ENCODE measurements at regions not wholly inside any gene's neighbourhood (a gene's known extent, or its start where the extent isn't known, plus 50 kb on each side); places are given as distances from the start of the nearest gene placed in this dataset.
"Not testable (repeated sequence)": the region's sequence is repeated elsewhere in the genome, so short reads cannot be mapped to it uniquely, and the experiment has no call there.

GRCh38 chr3:103554451-103554850 lies 1119.6 kb downstream of the ZPLD1 start:
- Mint-ChIP-seq H3K9me3 (no peaks in the 10 kb centered on the region), H3K27ac (no peak overlapping the region)
- H2AFZ ChIP-seq (replicated peaks) = peak overlapping the region; percentile 67

GRCh38 chr3:103564116-103564515 lies 1129.3 kb downstream of the ZPLD1 start:
- H3K4me3 ChIP-seq; H3K4me3 Mint-ChIP-seq; H3K9ac ChIP-seq; H3K27ac Mint-ChIP-seq; H3K9me3 ChIP-seq (ENCODE audit: low read depth); H2AFZ ChIP-seq (replicated peaks); H3K27me3 ChIP-seq; H3K27ac ChIP-seq; H3K4me1 ChIP-seq; H3K4me2 ChIP-seq; H3K79me2 ChIP-seq (ENCODE audit: low read depth); H3K36me3 ChIP-seq; H3K36me3 Mint-ChIP-seq; H3F3A ChIP-seq (ENCODE audit: low read depth); H4K20me1 ChIP-seq (ENCODE audit: low read depth); H3K27me3 Mint-ChIP-seq (ENCODE audit: insufficient read depth, low read depth); DNase-seq (ENCODE audit: low spot score); H3K4me1 Mint-ChIP-seq: not testable (repeated sequence)
- H3K9me3 Mint-ChIP-seq = peaks cover 15% of the 10 kb centered on the region

More at GRCh38 chr3:103554451-103554850, 1119.6 kb downstream of the ZPLD1 start:
- H3F3A ChIP-seq (ENCODE audit: low read depth) = no peaks in the 10 kb centered on the region
- Mint-ChIP-seq H3K4me3 (no peak overlapping the region), H3K4me1 (no peaks in the 10 kb centered on the region), H3K36me3 (no peaks in the 10 kb centered on the region), H3K27me3 (ENCODE audit: insufficient read depth, low read depth) (no peaks in the 10 kb centered on the region)
- H3K79me2 ChIP-seq (ENCODE audit: low read depth) = no peaks in the 10 kb centered on the region
- DNase-seq (ENCODE audit: low spot score) = no peak
- H4K20me1 ChIP-seq (ENCODE audit: low read depth) = no peaks in the 10 kb centered on the region
- TF ChIP-seq, protein P1, sequence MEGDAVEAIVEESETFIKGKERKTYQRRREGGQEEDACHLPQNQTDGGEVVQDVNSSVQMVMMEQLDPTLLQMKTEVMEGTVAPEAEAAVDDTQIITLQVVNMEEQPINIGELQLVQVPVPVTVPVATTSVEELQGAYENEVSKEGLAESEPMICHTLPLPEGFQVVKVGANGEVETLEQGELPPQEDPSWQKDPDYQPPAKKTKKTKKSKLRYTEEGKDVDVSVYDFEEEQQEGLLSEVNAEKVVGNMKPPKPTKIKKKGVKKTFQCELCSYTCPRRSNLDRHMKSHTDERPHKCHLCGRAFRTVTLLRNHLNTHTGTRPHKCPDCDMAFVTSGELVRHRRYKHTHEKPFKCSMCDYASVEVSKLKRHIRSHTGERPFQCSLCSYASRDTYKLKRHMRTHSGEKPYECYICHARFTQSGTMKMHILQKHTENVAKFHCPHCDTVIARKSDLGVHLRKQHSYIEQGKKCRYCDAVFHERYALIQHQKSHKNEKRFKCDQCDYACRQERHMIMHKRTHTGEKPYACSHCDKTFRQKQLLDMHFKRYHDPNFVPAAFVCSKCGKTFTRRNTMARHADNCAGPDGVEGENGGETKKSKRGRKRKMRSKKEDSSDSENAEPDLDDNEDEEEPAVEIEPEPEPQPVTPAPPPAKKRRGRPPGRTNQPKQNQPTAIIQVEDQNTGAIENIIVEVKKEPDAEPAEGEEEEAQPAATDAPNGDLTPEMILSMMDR (IDR thresholded peaks at IDR 0.05) = no peak
- TF ChIP-seq EZH2 (IDR thresholded peaks at IDR 0.05) = no peak
- TF ChIP-seq EZH2phosphoT487 (IDR thresholded peaks at IDR 0.05) = no peak
- H3K27ac ChIP-seq = no peak overlapping the region
- no peak overlapping the region for H3K9ac ChIP-seq
- no peaks in the 10 kb centered on the region for H3K36me3 ChIP-seq
- no peak overlapping the region for H3K4me2 ChIP-seq
- H3K9me3 ChIP-seq (ENCODE audit: low read depth) = no peaks in the 10 kb centered on the region
- H3K27me3 ChIP-seq = no peaks in the 10 kb centered on the region
- no peak overlapping the region for H3K4me3 ChIP-seq
- no peaks in the 10 kb centered on the region for H3K4me1 ChIP-seq

DNA sequence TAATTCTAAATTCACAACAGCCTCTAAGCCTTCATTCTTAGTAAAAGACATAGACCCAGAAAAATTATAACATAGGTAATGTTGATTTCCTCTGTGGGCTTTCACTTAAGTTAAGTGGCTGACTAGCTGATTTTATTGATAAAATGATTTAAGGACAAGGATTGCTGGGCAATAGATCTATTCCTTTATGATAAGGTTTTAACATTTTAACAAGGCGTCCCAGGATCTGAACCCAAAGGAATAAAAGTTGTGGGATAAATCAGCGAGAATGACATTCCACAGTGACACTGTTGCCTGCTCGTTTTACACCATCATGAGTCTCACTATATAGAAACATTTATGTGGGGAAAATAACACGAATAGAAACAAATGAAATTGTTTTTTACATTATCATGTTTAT lies 1151.0 kb downstream of the ZPLD1 start:
- Mint-ChIP-seq H3K4me3 (no peak overlapping the region), H3K27me3 (ENCODE audit: insufficient read depth, low read depth) (no peaks in the 10 kb centered on the region), H3K4me1 (no peaks in the 10 kb centered on the region), H3K27ac (no peak overlapping the region), H3K36me3 (no peaks in the 10 kb centered on the region), H3K9me3 (no peaks in the 10 kb centered on the region)
- H3K4me2 ChIP-seq = no peak overlapping the region
- H3K79me2 ChIP-seq (ENCODE audit: low read depth) = no peaks in the 10 kb centered on the region
- no peak for DNase-seq (ENCODE audit: low spot score)
- H3F3A ChIP-seq (ENCODE audit: low read depth) = no peaks in the 10 kb centered on the region
- no peaks in the 10 kb centered on the region for H3K9me3 ChIP-seq (ENCODE audit: low read depth)
- H3K4me3 ChIP-seq = no peak overlapping the region
- no peaks in the 10 kb centered on the region for H3K36me3 ChIP-seq
- no peak overlapping the region for H3K9ac ChIP-seq
- no peak for TF ChIP-seq EZH2 (IDR thresholded peaks at IDR 0.05)
- TF ChIP-seq EZH2phosphoT487 (IDR thresholded peaks at IDR 0.05) = no peak
- TF ChIP-seq, protein P1 (IDR thresholded peaks at IDR 0.05) = no peak
- H3K27ac ChIP-seq = no peak overlapping the region
- H3K27me3 ChIP-seq = no peaks in the 10 kb centered on the region
- no peaks in the 10 kb centered on the region for H3K4me1 ChIP-seq
- no peak overlapping the region for H2AFZ ChIP-seq (replicated peaks)
- H4K20me1 ChIP-seq (ENCODE audit: low read depth) = no peaks in the 10 kb centered on the region

DNA sequence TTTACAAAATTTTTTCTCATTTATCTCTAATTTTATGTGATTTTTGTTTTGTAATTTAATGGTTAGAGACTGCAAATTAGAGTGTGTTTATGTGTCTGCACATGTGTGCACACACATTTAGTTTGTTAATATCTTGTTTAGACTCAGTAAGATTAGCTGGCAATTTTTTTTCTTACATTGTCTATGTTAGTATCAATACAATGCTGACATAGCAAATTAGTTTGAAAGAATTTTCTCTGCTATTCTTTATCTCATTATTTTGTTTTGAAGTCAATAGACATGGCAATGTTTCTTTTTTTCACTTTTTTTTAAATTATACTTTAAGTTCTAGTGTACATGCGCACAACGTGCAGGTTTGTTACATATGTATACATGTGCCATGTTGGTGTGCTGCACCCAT lies 1155.0 kb downstream of the ZPLD1 start:
- H3K4me3 Mint-ChIP-seq = no peak overlapping the region
- no peaks in the 10 kb centered on the region for H3K79me2 ChIP-seq (ENCODE audit: low read depth)
- H3K4me3 ChIP-seq = no peak overlapping the region
- no peak for TF ChIP-seq EZH2 (IDR thresholded peaks at IDR 0.05)
- TF ChIP-seq, protein P1 (IDR thresholded peaks at IDR 0.05) = no peak
- TF ChIP-seq EZH2phosphoT487 (IDR thresholded peaks at IDR 0.05) = no peak
- no peaks in the 10 kb centered on the region for H3F3A ChIP-seq (ENCODE audit: low read depth)
- no peak overlapping the region for H2AFZ ChIP-seq (replicated peaks)
- no peaks in the 10 kb centered on the region for H3K9me3 Mint-ChIP-seq
- H3K4me1 ChIP-seq = no peaks in the 10 kb centered on the region
- no peaks in the 10 kb centered on the region for H3K4me1 Mint-ChIP-seq
- H3K36me3 Mint-ChIP-seq = no peaks in the 10 kb centered on the region
- no peak overlapping the region for H3K4me2 ChIP-seq
- DNase-seq (ENCODE audit: low spot score) = no peak
- H3K27ac ChIP-seq = no peak overlapping the region
- H3K36me3 ChIP-seq = no peaks in the 10 kb centered on the region
- H3K27me3 Mint-ChIP-seq (ENCODE audit: insufficient read depth, low read depth) = no peaks in the 10 kb centered on the region
- no peaks in the 10 kb centered on the region for H3K27me3 ChIP-seq
- H3K9ac ChIP-seq = no peak overlapping the region
- H3K27ac Mint-ChIP-seq = no peak overlapping the region
- no peaks in the 10 kb centered on the region for H3K9me3 ChIP-seq (ENCODE audit: low read depth)
- H4K20me1 ChIP-seq (ENCODE audit: low read depth) = no peaks in the 10 kb centered on the region

Data from neural progenitor cell (in vitro differentiated cells).